Dermis blood vessel endothelial cell (primary cell): ENCODE measurements at regions not wholly inside any gene's neighbourhood (a gene's known extent, or its start where the extent isn't known, plus 50 kb on each side); places are given as distances from the start of the nearest gene placed in this dataset.

Source experiments
- DNase-seq: peaks from one replicate; pipeline ENCODE4 v3.0.0; 2010

- no peak for DNase-seq
Observed at GRCh38 chr4:186889876-186890643, 166.4 kb upstream of the FAT1 start.

DNA sequence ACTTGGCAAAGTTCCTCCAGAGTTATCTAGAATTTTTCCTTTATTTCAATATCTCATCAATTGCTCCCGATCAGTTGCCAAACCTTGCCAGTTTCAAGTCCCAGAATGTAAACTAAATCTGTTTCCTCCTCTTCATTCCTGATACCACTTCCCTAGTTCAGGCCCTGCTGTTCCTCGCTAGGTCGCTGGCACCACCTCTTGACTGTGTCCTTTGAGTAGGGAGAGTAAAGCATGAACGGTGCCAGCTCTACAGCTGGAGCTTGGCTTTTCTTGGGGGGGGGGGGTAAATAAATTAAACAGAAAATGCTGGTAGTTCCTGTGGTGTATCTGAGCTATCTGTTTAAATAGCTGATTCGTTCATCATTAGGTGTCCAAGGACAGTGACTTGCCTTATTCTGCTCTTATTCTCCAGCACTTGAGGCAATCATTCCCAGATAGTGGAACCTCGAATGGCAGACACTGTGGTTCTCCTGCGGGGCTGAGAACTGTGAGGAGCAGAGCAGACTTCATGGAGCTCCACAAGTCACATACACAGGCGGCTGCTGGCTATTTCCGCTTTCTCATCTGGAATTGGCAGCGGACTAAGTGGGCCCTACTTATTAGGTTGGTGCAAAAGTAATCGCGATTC is 168.3 kb upstream of the FAT1 start:
- no peak for DNase-seq

DNA sequence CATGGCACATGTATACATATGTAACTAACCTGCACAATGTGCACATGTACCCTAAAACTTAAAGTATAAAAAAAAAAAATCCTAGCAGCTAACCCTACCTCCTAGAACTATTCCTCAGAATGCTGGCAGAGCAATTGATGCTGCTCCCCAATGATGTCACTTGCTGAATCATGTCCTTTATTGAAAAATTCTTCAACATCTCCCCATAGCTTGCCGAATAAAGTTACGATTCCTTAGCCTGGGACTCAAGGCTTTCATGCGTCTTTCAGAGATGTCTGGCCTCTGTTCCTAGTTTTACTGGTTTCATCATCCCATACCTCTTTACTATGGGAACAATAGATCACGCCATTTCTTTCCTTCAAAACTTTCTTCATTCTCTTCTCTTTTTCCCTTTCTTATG is 174.7 kb upstream of the FAT1 start:
- no peak for DNase-seq

DNA sequence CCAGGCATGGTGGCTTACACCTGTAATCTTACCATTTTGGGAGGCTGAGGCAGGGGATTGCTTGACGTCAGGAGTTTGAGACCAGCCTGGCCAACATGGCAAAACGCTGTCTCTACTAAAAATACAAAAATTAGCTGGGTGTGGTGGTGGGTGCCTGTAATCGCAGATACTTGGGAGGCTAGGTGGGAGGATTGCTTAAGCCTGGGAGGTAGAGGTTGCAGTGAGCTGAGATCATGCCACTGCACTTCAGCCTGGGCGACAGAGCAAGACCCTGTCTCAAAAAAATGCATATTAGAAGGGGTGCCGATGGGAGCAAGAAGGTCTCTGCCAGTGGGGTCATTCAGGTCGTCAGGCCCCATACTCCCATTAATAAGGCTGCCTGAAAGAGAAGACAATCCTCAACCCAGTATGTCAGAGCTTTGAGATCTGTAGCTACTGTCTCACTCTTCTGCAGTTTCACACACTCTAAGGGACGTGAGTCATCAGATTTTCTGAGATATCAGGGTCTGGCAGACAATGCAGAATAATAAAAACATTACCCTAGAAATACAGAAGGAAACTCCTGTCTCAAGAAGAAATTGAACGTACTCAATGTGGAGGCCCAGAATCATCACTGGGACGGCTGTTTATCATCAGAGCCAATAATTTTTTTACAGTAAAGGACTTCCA is 176.7 kb upstream of the FAT1 start:
- no peak for DNase-seq

GRCh38 chr4:186900984-186901383 is 177.3 kb upstream of the FAT1 start:
- DNase-seq = no peak

GRCh38 chr4:186901850-186902249 is 178.2 kb upstream of the FAT1 start:
- DNase-seq = no peak

DNA sequence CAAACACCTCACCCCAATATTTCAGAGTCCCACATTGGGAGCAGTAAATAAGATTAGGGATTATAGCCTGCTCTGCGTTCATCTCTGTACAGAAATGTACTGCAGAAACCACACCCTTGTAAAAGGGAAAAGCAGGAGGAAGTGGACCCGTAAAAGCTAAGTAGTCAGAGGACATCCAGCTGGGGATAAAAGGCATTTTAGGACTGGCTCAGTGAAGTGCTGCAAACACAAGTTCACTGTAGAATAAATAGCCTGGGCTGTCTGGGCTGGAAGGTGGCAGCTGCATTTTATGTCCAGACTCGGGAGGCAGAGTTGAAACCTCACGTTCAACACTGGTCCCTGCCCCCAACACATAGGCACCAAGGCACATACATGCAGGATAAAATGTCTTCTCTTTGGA is 178.7 kb upstream of the FAT1 start:
- no peak for DNase-seq

DNA sequence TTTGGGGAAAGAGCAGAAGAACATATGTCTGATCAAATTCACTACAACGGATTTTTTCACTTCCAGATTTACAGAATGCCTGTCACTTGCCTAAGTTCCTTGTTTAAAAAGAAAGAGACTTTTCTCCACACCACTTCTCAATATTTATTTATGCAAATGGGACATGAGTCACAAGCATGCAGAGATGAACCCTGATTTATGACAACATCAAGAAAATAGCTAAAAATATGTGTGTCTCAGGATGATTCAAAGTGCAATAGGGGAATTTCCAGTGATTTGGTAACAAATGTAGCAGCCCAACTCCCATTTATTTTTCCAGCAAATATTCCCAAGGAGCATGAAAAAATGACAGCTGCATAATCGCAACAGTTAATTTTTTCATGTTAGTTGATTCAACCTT is 180.4 kb upstream of the FAT1 start:
- no peak for DNase-seq

GRCh38 chr4:186906722-186907121 is 183.1 kb upstream of the FAT1 start:
- no peak for DNase-seq

- DNase-seq = no peak
Observed at GRCh38 chr4:186910385-186910784, 186.7 kb upstream of the FAT1 start.

DNA sequence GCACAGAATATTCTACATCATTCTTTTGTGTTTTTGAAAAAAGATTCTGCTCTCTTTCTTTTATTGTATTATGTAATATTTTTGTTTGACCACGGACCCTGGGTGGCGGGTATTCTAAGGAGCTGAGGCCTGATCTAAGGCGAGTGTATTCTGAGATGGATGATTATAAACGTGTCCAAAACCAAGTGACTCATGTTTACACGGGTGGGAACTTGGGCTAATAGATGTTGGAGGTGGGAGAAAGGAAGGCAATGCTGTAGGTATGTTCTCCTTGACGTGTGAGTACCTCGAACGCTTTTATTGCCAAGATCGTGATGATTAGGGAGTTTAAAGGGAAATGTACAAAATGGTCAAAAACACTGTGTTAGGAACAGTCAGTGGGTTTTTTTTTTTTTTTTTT is 188.9 kb upstream of the FAT1 start:
- DNase-seq = no peak

GRCh38 chr4:186915816-186916215 is 192.2 kb upstream of the FAT1 start:
- DNase-seq = no peak

DNA sequence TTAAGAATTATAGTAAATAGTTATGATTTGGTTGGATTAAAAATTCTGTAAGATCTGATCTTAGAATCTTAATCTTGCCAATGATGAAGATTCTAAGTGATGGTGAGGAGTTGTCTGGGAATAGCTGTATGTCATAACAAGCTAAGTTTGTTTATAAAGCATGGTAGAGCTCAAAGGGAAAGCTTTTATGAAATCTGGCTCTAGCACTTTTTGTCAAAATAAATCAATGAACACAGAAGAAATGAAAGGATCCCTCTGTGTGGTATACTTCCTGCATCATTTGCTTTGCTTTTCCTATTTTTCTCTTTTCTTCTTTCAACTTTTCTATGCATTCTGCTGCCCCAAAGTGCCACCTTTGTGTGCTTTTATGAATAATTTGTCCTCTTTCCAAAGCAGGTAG is 193.5 kb upstream of the FAT1 start:
- no peak for DNase-seq

- DNase-seq = no peak
Observed at GRCh38 chr4:186918466-186918865, 194.8 kb upstream of the FAT1 start.

GRCh38 chr4:186919340-186919739 is 195.7 kb upstream of the FAT1 start:
- DNase-seq = no peak

DNA sequence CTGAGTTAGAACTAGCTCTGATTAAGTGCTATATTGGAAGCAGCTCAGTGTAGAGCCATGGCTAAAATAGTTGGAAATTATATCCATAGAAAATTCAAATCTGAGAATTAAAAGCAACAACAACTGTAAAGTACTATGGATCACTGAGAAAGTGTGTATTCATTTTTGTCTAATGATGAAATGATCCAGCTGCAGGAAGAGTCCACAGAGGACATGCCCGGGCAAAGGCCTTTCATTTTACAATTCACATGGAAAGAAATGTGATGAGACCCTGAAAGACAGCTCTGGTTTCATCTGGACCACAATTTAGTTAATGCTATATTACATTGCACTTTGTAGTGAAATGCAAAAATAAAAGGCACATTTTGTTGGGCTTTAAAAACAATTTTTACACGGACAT is 196.8 kb upstream of the FAT1 start:
- no peak for DNase-seq

DNA sequence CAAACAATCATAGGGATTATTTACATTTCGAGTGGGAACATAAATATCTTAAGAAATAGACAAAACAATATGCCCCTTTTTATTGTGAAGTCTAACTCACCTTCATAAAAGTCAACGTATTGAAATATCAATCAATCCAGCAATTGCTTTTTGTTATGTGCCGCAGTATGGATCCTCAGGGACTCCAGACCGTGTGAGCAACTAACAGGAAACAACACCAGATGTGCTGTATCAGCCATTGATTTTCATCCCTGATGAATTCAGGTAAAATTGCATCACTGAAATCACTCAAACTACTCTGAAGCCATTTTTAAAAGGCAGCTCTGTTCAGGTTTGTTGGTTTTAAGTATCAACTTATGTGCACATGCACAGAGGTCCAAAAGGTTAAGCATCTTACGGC is 197.3 kb upstream of the FAT1 start:
- no peak for DNase-seq

GRCh38 chr4:186924723-186925122 is 201.1 kb upstream of the FAT1 start:
- DNase-seq = no peak

DNA sequence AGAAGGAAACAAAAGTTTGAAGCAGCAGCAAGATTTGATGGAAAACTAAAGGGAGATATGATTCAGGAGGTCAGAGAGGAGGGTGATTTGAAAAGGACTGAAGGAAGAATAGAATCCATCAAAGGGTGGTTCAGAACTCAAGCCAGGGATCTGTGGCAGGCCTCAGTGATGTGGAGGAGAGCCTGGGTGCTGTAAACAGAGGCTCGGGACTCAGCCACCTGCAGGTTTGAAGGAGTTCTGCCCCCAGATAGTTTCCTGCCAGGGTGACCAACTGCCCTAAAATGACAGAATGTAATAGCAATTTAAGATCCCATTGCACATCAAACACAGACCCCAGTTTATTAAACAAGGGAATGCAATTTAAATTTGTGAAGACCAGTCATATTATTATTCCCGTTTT is 204.0 kb upstream of the FAT1 start:
- DNase-seq = no peak

DNA sequence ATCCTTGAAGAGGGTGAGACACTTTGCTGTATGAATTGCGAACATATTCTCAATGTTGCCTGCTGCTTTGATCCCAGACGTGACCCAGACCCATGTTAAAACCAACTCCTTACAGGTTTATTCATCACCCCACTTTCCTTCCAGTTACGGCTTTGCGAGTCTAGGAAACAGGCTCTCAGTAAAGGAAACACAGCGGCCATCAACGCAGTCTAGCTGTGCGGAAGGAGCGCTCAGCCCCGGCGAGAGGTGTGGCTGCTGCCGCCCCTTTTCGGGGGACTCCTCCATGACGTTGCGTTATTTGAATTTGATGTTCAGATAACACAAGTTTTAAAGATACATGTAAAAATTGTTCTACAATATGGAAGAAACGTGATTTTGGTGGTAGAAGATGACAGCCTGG is 206.4 kb upstream of the FAT1 start:
- DNase-seq = no peak

GRCh38 chr4:186931519-186931918 is 207.9 kb upstream of the FAT1 start:
- no peak for DNase-seq

DNA sequence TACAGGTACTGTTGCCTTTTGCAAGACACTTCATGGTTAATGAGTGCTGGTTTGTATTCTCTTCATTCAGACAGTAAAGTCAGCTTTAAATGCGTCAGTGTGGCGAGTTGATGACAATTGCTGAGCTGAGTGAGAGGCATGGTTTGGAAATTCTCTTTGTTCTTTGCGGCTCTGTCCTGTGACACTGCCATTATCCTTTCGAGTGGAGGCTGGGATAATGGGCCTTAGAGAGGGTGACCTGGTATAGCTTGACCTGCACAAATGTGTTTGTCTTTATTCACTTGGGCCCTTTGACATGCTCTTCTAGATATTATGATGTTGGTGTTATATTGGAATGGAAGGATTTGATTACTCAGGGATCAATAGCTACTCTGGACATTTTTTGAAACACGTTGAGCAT is 208.5 kb upstream of the FAT1 start:
- DNase-seq = no peak

- no peak for DNase-seq
Observed at GRCh38 chr4:186932631-186933187, 209.1 kb upstream of the FAT1 start.

- DNase-seq = no peak
Observed at GRCh38 chr4:186934244-186934643, 210.6 kb upstream of the FAT1 start.
